ENCODE measurements at regions not wholly inside any gene's neighbourhood (a gene's known extent, or its start where the extent isn't known, plus 50 kb on each side); places are given as distances from the start of the nearest gene placed in this dataset.
"Not testable (repeated sequence)": the region's sequence is repeated elsewhere in the genome, so short reads cannot be mapped to it uniquely, and the experiment has no call there.

GRCh38 chr4:74544655-74545361, 99.9 kb downstream of the AREG start:
- DNase-seq, result no peak

DNA sequence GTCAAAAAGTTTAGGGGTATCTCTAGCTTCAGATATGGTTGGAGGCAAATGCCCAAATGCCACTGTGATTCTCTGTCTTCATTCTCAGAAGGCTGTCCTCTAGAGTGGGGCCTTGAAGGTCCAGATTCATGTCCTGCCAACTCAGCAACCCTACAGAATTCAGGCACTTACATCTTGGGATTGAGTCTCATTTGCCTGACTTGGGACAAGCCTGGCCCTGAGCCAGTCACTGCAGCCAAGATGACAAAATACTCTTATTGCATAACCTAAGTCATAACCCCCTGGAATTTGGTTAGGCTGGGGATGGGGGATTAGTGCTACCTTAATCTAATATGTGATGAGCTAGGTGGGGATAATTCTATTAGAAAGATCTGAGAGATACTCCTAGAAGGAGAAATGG, 100.5 kb downstream of the AREG start:
- DNase-seq, result no peak

DNA sequence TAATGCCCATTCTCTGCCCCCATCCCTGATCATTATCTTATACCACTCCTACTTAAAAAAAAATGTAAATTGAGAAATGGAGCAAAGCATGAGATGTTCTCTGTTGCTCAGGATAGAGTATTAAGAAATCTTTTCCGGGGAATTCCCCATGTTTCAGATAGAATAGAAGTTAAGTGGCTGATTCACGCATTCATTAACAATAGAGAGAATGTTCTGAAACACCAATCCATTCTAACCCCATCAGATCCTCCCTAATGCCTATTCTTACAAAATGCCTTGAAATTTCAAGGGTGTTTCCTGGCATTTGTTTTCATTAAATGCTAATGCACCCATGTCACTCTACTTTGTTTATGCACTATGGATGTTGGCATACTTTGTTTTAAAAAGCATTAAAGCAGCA, 101.1 kb downstream of the AREG start:
- no peak for DNase-seq

DNA sequence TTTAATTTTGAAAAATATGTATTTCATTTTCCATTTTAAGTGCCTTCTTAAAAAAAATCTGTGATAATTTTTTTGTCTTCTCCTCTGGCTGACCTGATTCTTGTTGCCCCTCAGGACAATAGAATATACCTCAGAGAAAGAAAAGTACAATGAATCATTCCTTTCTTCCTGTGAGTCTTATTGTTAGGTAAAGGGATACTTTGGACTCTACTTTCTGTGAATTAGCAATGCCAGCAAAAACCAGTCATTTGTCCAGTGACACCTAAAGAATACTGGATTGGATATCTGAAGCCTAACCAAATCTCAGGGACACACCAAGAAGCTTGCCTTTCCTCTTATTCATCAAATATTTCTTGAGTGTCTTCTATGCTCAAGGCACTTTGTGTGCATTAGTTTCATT, 102.1 kb downstream of the AREG start:
- DNase-seq, result no peak

GRCh38 chr4:74548561-74548960, 103.6 kb downstream of the AREG start:
- no peak for DNase-seq

GRCh38 chr4:74549936-74550335, 105.0 kb downstream of the AREG start:
- no peak for DNase-seq

GRCh38 chr4:74555231-74555630, 110.3 kb downstream of the AREG start:
- DNase-seq, result no peak

GRCh38 chr4:74555843-74556242, 110.9 kb downstream of the AREG start:
- DNase-seq, result no peak

- no peak for DNase-seq
Measured at GRCh38 chr4:74559853-74560252, 114.9 kb downstream of the AREG start.

- no peak for DNase-seq
Measured at GRCh38 chr4:74567981-74568380, 123.0 kb downstream of the AREG start.

- no peak for DNase-seq
Measured at GRCh38 chr4:74570095-74570494, 125.2 kb downstream of the AREG start.

GRCh38 chr4:74578329-74578728, 133.4 kb downstream of the AREG start:
- DNase-seq, result no peak

DNA sequence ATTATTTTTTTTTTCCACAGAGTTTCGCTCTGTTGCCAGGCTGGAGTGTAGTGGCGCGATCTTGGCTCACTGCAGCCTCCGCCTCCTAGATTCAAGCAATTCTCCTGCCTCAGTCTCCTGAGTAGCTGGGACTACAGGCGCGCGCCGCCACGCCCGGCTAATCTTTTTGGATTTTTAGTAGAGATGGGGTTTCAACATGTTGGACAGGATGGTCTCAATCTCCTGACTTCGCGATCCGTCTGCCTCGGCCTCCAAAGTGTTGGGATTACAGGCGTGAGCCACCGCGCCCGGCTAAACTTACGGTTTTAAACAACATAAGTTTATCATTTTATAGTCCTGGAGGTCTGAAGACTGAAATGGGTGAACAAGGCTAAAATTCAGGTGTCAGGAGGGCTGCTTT, 133.9 kb downstream of the AREG start:
- DNase-seq, result not testable (repeated sequence)

DNA sequence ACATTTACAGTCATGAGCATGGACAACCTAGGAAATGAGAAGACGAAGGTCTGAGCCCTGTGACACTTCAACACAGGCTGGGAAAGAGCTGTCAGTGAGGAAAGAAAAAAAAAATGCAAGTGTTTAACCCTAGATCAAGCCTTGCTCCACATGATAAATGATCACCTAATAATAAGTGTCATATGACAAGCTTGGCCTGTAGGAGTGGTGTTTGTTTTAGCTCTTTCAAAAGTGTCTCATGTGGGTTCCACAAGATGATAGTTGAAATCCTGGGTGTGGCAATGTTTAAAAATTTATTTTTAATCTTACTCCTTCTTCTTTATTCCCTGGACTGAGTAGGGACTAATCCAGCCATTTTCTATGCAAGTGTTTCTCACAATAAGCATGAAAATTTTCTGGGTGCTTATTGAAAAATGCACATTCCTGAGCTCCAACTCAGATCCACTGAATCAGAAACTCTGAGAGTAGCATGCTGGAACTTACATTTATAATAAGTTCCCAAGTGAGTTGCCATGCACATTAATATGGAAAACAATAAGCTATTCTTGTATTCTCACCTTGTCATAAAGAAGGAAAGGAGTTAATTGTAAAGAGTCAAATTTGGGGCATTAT, 138.3 kb downstream of the AREG start:
- DNase-seq, result no peak

- DNase-seq, result no peak
Measured at GRCh38 chr4:74583757-74584156, 138.8 kb downstream of the AREG start.

DNA sequence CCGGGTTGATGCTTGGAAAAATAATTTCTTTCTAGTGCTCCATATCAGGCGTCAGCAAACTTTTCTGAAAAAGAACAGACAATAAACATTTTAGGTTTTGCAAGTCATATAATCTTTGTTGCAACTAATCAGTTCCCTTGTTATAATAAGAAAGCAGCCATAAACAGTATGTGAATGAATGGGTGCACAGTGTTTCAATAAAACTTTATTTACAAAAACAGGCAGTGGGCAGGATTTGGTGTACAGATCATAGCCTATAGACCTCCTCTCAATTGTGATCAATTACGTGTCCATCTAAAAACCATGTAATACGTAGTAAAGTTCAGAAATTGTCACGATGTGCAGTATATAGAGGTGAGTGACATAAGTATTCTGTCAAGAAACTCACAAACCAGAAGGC, 143.4 kb downstream of the AREG start:
- DNase-seq, result no peak

DNA sequence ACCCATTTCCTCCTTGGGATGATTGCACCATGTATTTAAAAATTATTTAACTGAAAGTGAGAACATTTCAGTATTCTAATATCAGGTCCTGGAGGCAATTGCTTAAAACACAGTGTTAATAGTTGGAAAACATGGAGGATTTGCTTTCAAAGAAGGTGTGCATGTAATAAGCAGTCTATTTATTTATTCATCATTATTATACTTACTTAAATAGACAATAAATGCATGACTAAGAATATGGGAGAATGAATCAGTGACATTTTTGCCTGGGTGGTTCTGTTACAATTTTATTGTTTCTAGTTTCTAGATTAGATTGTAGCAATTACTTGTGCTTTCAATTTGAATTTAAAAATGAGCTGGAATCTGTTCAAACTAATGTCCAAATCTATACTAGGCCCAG, 145.5 kb downstream of the AREG start:
- DNase-seq, result no peak

GRCh38 chr4:74598611-74599325, 153.8 kb downstream of the AREG start:
- DNase-seq, result no peak

DNA sequence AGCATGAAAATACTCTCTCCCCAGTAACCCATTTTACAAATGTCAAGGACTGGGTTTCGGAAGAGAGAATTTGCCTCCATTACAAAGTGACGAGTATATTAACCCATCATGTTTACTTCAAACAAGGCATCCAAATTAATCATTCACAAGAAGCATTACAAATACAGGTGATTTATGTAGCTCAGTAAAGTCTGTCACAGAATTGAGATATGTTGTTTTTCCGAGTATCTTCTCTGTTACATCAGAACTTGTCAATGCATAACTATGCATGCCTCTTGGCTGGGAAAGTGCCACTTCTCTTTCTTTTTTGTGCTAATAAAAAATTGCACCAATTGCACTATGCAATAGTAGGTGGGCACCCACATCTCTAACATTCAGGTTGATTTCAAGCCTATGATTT, 158.2 kb downstream of the AREG start:
- no peak for DNase-seq

GRCh38 chr4:74608151-74608949, 163.4 kb downstream of the AREG start:
- DNase-seq, result no peak

DNA sequence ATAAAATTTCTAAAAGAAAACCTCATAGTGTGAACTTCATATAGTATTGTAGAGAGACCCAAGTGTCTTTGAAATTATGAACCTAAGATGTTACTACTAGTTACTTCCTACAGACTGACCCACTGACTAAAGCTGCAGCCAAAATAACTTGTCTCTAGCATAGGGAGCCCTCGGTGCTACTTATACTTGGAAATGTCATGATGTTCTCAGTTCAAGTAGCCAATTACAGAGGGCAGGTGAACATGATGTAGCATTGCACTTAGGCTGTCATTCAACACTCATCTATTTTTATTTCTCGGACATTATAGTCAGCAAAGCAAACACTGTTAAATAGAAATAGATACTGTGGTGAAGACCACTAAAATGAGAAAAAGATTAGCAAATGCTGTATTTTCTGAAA, 165.6 kb downstream of the AREG start:
- no peak for DNase-seq

- DNase-seq, result no peak
Measured at GRCh38 chr4:74612837-74613236, 167.9 kb downstream of the AREG start.

- DNase-seq, result no peak
Measured at GRCh38 chr4:74613266-74613665, 168.3 kb downstream of the AREG start.

All from CD4-positive, alpha-beta T cell treated with Interleukin-6 for 4 hours (primary cell).